Gastroesophageal sphincter (tissue), 4 donors: ENCODE measurements at regions not wholly inside any gene's neighbourhood (a gene's known extent, or its start where the extent isn't known, plus 50 kb on each side); places are given as distances from the start of the nearest gene placed in this dataset.

Source experiments
- ATAC-seq: fragments of 150-250 bp; one replicate; pipeline ENCODE4 v1.9.1; 2016; ENCODE audit warnings: mild to moderate bottlenecking, moderate library complexity
- H3K27ac ChIP-seq, 4 donors: fragments of 200-600 bp; sonication (generic) in 3 of 4; 1 replicate in 3 of 4; 2 replicates in 1 of 4; pipeline ENCODE4 v1.5.1; 2016 to 2019
- H3K27me3 ChIP-seq: fragments of 200-600 bp; sonication (generic); one replicate; pipeline ENCODE4 v1.5.1; 2019
- H3K36me3 ChIP-seq, 2 donors: fragments of 200-600 bp; sonication (generic); one replicate each; pipeline ENCODE4 v1.5.1; 2019; ENCODE audit warnings: control low read depth in 1 of 2
- H3K4me1 ChIP-seq, 3 donors: fragments of 200-600 bp; sonication (generic); 1 replicate in 2 of 3; 2 replicates in 1 of 3; pipeline ENCODE4 v1.5.1; 2016 to 2019; ENCODE audit warnings: control low read depth in 2 of 3
- H3K4me3 ChIP-seq, 2 donors: fragments of 200-600 bp; sonication (generic); one replicate each; pipeline ENCODE4 v1.5.1; 2019; ENCODE audit warnings: mild to moderate bottlenecking in 1 of 2, moderate library complexity in 1 of 2
- H3K9me3 ChIP-seq, 3 donors: fragments of 200-600 bp; sonication (generic); one replicate each; pipeline ENCODE4 v1.5.1; 2017 to 2019; ENCODE audit warnings: control low read depth in 2 of 3
- EP300 ChIP-seq: sonication (generic); formaldehyde crosslinking; IDR thresholded peaks from one replicate; pipeline ENCODE4 v1.6.1; 2017; ENCODE audit warnings: antibody characterized with exemption, mild to moderate bottlenecking
- POLR2A ChIP-seq, 2 donors: fragments of 450-650 bp; IDR thresholded peaks; one replicate each; pipeline ENCODE4 v1.6.1; 2017; ENCODE audit warnings: antibody characterized with exemption in 2 of 2, mild to moderate bottlenecking in 2 of 2, moderate library complexity in 1 of 2
- POLR2AphosphoS5 ChIP-seq: sonication (generic); formaldehyde crosslinking; IDR thresholded peaks from one replicate; pipeline ENCODE4 v1.6.1; 2017; ENCODE audit warnings: antibody characterized with exemption
- WGBS, 2 donors: methylation state at CpG; one replicate each; pipeline ENCODE4 v1.1.5; 2018; ENCODE audit warnings: low coverage in 1 of 2; 5-methylcytosine and 5-hydroxymethylcytosine counted together
- TF ChIP-seq, protein P1 (sequence below), 4 experiments: fragments of 200-600 bp in 2 of 4; fragments of 450-650 bp in 2 of 4; sonication (generic) in 1 of 4; IDR thresholded peaks; one replicate each; pipeline ENCODE4 v1.5.1; 2017 to 2019; ENCODE audit warnings: antibody characterized with exemption in 4 of 4, mild to moderate bottlenecking in 2 of 4, moderate library complexity in 2 of 4

DNA sequence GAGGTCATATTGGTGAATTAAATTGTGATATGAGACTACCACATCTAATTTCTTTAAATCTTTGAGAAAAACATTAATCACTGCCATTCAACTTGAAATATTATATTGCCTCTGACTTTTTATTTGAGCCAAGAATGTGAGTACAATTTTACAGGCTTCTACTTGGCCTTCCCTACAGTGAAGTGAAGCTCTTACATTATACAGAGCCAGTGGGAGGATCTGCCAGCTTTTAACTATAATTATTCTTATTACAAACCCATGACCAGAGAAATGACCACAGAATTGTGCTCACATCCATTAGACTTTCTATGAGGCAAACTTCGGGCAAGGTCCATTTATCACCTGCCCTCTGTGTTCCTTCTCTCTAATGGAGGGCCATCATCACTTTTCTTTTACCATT, 114.2 kb downstream of the RERGL start:
- ATAC-seq = no peak

DNA sequence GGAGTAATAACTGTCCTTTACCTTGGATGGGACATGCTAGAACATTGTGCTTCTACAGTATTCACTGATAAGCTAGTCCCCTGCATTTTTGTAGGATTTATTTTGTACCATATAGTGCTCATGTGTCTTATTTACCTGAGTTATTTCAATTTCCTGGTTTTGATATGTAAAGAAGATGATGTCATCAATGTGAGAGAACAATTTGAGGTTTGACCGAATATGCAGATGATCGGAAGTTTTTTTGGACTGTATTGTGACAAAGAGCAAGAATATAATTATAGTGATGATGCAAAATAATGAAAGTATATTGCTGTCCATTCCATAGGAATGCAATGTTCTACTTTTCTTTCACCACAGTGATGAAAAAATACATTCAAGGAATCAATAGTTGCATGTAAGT, 114.8 kb downstream of the RERGL start:
- H3K4me3 ChIP-seq = no peak overlapping the region
- no peaks in the 10 kb centered on the region for H3K4me1 ChIP-seq
- no peaks in the 10 kb centered on the region for H3K27me3 ChIP-seq
- H3K36me3 ChIP-seq = no peaks in the 10 kb centered on the region
- ATAC-seq = no peak
- TF ChIP-seq POLR2AphosphoS5 = no peak
- TF ChIP-seq, protein P1, sequence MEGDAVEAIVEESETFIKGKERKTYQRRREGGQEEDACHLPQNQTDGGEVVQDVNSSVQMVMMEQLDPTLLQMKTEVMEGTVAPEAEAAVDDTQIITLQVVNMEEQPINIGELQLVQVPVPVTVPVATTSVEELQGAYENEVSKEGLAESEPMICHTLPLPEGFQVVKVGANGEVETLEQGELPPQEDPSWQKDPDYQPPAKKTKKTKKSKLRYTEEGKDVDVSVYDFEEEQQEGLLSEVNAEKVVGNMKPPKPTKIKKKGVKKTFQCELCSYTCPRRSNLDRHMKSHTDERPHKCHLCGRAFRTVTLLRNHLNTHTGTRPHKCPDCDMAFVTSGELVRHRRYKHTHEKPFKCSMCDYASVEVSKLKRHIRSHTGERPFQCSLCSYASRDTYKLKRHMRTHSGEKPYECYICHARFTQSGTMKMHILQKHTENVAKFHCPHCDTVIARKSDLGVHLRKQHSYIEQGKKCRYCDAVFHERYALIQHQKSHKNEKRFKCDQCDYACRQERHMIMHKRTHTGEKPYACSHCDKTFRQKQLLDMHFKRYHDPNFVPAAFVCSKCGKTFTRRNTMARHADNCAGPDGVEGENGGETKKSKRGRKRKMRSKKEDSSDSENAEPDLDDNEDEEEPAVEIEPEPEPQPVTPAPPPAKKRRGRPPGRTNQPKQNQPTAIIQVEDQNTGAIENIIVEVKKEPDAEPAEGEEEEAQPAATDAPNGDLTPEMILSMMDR (IDR thresholded peaks at IDR 0.05) = no peak
- no peak for TF ChIP-seq EP300
- TF ChIP-seq POLR2A (IDR thresholded peaks at IDR 0.05) = no peak
- no peaks in the 10 kb centered on the region for H3K9me3 ChIP-seq
- H3K27ac ChIP-seq = no peak overlapping the region
- 95 to 100% methylated on average over 2 of the region's 2 CpGs for WGBS, 2 donors

More for the DNA sequence above, 114.2 kb downstream of the RERGL start:
- Histone ChIP-seq H3K4me3 (no peak overlapping the region), H3K4me1 (no peaks in the 10 kb centered on the region), H3K36me3 (no peaks in the 10 kb centered on the region), H3K27ac (no peak overlapping the region), H3K9me3 (no peaks in the 10 kb centered on the region), H3K27me3 (no peaks in the 10 kb centered on the region)
- TF ChIP-seq POLR2A (IDR thresholded peaks at IDR 0.05) (no peak), EP300 (no peak), POLR2AphosphoS5 (no peak)
- TF ChIP-seq, protein P1 (IDR thresholded peaks at IDR 0.05) = no peak
- 20 to 42% methylated on average over 1 of the region's 1 CpG for WGBS, 2 donors

DNA sequence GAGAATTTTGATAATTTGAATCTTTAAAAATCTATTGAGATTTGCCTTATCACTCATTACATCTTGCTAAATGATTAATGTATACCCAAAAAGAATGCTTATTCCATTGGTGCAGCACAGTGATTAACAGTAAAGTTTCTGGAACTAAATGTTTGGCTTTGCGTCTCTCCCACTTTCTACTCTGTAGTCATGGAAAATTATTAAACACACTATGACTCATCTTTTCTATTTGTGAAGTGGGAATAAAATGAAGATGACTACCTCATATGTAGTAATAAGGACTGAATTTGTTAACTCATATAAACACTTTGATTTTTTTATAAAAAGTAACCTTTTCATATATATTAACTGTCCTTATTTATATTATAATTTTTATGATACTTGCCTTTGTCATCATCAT, 118.1 kb downstream of the RERGL start:
- Histone ChIP-seq H3K36me3 (no peaks in the 10 kb centered on the region), H3K27me3 (no peaks in the 10 kb centered on the region), H3K4me1 (no peaks in the 10 kb centered on the region), H3K9me3 (no peaks in the 10 kb centered on the region), H3K27ac (no peak overlapping the region), H3K4me3 (no peak overlapping the region)
- ATAC-seq = no peak
- WGBS, 2 donors = 79 to 83% methylated on average over 1 of the region's 1 CpG
- TF ChIP-seq POLR2AphosphoS5 = no peak
- TF ChIP-seq POLR2A (IDR thresholded peaks at IDR 0.05) = no peak
- TF ChIP-seq, protein P1 (IDR thresholded peaks at IDR 0.05) = no peak
- TF ChIP-seq EP300 = no peak

DNA sequence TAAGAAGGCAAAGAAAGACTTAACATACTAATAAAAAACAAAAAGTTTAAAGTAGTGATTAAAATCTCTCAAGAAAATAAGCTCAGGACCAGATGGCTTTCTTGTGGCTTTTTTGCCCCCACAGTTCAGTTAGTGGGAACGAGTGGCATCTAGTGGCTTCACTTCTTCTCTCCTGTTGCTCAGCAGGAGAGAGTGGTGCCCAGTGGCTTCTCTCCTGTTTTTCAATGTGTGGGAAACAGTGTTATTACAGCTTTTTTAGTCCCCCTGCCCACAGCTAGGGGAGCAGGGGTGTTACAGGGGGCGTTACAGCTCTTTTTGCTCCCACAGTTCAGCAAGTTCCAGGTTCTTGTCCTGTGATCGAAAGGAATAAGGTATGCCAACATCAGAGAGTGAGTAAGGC, 135.2 kb downstream of the RERGL start:
- no peak overlapping the region for H3K27ac ChIP-seq
- ATAC-seq = no peak
- H3K9me3 ChIP-seq = no peaks in the 10 kb centered on the region
- no peak overlapping the region for H3K4me3 ChIP-seq
- H3K4me1 ChIP-seq = no peaks in the 10 kb centered on the region
- 50 to 78% methylated on average over 1 to 3 of the region's 3 CpGs for WGBS, 2 donors
- H3K27me3 ChIP-seq = no peaks in the 10 kb centered on the region
- TF ChIP-seq POLR2AphosphoS5 = no peak
- TF ChIP-seq EP300 = no peak
- TF ChIP-seq, protein P1 (IDR thresholded peaks at IDR 0.05) = no peak
- no peak for TF ChIP-seq POLR2A (IDR thresholded peaks at IDR 0.05)
- no peaks in the 10 kb centered on the region for H3K36me3 ChIP-seq

DNA sequence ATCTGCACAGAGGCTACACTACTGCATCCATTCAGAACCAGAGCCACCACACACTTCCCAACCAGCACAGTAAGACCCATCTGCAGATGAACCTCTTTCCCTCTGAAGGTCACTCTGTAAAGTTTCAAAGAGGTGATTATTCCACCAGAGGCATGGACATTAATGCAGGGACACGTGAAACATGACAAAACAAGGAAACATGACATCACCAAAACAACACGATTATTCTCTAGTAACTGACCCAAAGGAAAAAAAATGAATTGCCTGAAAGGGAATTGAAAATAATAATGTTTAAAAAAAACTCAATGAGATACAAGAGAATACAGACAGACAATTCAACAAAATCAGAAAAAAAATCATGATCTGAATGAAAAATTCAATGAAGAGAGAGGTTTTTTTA, 139.1 kb downstream of the RERGL start:
- 56 to 70% methylated on average over 2 of the region's 2 CpGs for WGBS, 2 donors
- TF ChIP-seq POLR2AphosphoS5 (no peak), EP300 (no peak), POLR2A (IDR thresholded peaks at IDR 0.05) (no peak)
- TF ChIP-seq, protein P1 (IDR thresholded peaks at IDR 0.05) = no peak

More for the DNA sequence above, 139.1 kb downstream of the RERGL start:
- H3K27ac ChIP-seq = no peak overlapping the region
- H3K4me1 ChIP-seq = no peaks in the 10 kb centered on the region
- no peaks in the 10 kb centered on the region for H3K27me3 ChIP-seq
- H3K4me3 ChIP-seq = no peak overlapping the region
- no peaks in the 10 kb centered on the region for H3K36me3 ChIP-seq
- no peaks in the 10 kb centered on the region for H3K9me3 ChIP-seq
- no peak for ATAC-seq
